Thyroid gland (tissue), 4 donors: ENCODE measurements at regions not wholly inside any gene's neighbourhood (a gene's known extent, or its start where the extent isn't known, plus 50 kb on each side); places are given as distances from the start of the nearest gene placed in this dataset.

ENCODE experiments used
- POLR2A ChIP-seq, 2 donors: fragments of 450-650 bp; IDR thresholded peaks; one replicate each; pipeline ENCODE4 v1.6.1; 2017; ENCODE audit warnings: antibody characterized with exemption in 2 of 2, mild to moderate bottlenecking in 2 of 2, moderate library complexity in 1 of 2
- TF ChIP-seq, protein P1 (sequence below), 6 experiments: fragments of 200-600 bp in 3 of 6; fragments of 450-650 bp in 3 of 6; sonication (generic) in 3 of 6; IDR thresholded peaks; one replicate each; pipeline ENCODE4 v1.5.1; 2016 to 2019; ENCODE audit warnings: antibody characterized with exemption in 6 of 6, mild to moderate bottlenecking in 2 of 6, inconsistent platforms in 1 of 6, moderate library complexity in 1 of 6

DNA sequence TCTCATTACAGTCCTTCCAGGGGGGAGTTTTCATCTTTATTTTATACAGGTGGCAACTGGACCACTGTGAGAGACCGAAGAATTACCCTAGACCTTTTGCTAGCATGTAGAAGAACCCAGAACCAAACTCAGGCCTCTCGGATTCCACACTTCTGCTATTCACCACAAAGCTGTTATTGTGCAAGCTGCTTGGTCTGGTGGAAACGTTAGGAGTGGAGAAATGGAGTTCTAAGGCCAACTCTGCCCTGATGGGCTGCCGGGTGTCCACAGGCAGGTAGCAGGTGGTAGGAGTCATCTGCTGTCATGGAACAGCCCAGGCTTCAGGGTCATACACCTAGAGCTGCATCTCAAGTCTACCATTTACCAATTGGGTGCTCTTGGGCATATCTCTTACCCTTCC is 218.8 kb downstream of the BCL11A start:
- TF ChIP-seq, protein P1, sequence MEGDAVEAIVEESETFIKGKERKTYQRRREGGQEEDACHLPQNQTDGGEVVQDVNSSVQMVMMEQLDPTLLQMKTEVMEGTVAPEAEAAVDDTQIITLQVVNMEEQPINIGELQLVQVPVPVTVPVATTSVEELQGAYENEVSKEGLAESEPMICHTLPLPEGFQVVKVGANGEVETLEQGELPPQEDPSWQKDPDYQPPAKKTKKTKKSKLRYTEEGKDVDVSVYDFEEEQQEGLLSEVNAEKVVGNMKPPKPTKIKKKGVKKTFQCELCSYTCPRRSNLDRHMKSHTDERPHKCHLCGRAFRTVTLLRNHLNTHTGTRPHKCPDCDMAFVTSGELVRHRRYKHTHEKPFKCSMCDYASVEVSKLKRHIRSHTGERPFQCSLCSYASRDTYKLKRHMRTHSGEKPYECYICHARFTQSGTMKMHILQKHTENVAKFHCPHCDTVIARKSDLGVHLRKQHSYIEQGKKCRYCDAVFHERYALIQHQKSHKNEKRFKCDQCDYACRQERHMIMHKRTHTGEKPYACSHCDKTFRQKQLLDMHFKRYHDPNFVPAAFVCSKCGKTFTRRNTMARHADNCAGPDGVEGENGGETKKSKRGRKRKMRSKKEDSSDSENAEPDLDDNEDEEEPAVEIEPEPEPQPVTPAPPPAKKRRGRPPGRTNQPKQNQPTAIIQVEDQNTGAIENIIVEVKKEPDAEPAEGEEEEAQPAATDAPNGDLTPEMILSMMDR (IDR thresholded peaks at IDR 0.05): no peak
- TF ChIP-seq POLR2A (IDR thresholded peaks at IDR 0.05): no peak
